Cardiac muscle cell (in vitro differentiated cells and primary cell): ENCODE measurements at regions not wholly inside any gene's neighbourhood (a gene's known extent, or its start where the extent isn't known, plus 50 kb on each side); places are given as distances from the start of the nearest gene placed in this dataset.
A peak's percentile ranks its signal among the peaks of the same experiment; 100 is the strongest.

Source experiments
- DNase-seq, 2 donors: peaks; one replicate each; pipeline versions ENCODE4 v3.0.0 to v3.0.0-alpha.2; 2010 to 2017; ENCODE audit warnings: low read depth in 1 of 2, low spot score in 1 of 2
- H3K27ac ChIP-seq: fragments of 200-600 bp; sonication (generic); 2 replicates; pipeline ENCODE4 v1.5.1; 2016
- H3K27me3 ChIP-seq: fragments of 200-600 bp; sonication (generic); 2 replicates; pipeline ENCODE4 v1.6.0; 2016; ENCODE audit warnings: control low read depth
- H3K36me3 ChIP-seq: fragments of 200-600 bp; sonication (generic); 2 replicates; pipeline ENCODE4 v1.5.1; 2016; ENCODE audit warnings: control low read depth
- H3K4me1 ChIP-seq: fragments of 200-600 bp; sonication (generic); 2 replicates; pipeline ENCODE4 v1.8.1; 2017; ENCODE audit warnings: low read depth, mild to moderate bottlenecking, mixed run types
- H3K4me3 ChIP-seq: fragments of 200-600 bp; sonication (generic); 2 replicates; pipeline ENCODE4 v1.5.1; 2016; ENCODE audit warnings: mild to moderate bottlenecking
- H3K9me3 ChIP-seq: fragments of 200-600 bp; sonication (generic); 2 replicates; pipeline ENCODE4 v1.5.1; 2017; ENCODE audit warnings: low read depth, mild to moderate bottlenecking, control low read depth
- CTCF ChIP-seq: IDR thresholded peaks from 2 replicates; pipeline ENCODE4 v1.5.1; 2012; ENCODE audit warnings: low read depth, mild to moderate bottlenecking, low read length

DNA sequence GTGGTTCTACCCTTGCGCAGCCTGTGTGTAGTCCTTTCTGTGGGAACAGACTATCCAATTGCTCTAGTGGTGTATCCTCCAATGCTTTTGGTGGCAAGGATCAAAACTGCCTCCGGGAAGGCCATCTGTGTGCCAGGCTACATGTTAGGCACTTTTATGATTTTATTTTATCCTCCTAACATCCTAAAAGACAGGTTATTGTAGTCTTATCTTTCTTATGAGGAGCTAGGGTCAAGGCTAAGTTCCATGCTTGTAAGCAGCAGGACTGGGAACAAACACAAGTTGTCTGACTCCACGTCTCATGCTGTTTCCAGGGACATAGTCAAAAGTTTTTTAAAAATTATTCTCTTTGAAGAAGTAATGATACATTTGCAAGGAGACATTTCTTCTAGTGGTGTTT is 278.7 kb upstream of the ADAMTSL1 start:
- Histone ChIP-seq H3K4me3 (no peak overlapping the region), H3K4me1 (no peaks in the 10 kb centered on the region), H3K9me3 (no peaks in the 10 kb centered on the region), H3K27ac (no peak overlapping the region), H3K27me3 (no peaks in the 10 kb centered on the region), H3K36me3 (no peaks in the 10 kb centered on the region)
- no peak for TF ChIP-seq CTCF
- no peak for DNase-seq

DNA sequence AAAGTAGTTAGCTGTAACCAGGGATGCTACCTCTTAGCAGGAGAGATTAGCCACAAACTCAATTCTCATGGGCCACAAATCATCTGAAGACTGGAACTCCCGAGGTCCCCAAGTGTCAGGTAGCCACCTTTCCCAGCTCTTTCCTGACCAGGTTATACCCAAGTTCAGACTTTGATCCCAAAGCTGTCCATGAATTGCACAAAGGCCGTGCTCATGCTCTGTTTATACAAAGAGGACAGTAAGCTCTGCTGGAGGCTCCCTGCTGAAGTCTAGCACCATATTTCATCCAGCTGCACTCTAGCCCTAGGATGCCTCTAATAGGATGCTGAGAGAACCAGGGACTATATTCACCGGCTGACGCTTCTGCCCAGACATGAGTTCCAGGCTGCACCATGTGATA is 271.0 kb upstream of the ADAMTSL1 start:
- Histone ChIP-seq H3K4me3 (no peak overlapping the region), H3K4me1 (no peaks in the 10 kb centered on the region), H3K36me3 (no peaks in the 10 kb centered on the region), H3K27ac (no peak overlapping the region), H3K27me3 (no peaks in the 10 kb centered on the region), H3K9me3 (no peaks in the 10 kb centered on the region)
- TF ChIP-seq CTCF, result no peak
- DNase-seq, result no peak

GRCh38 chr9:18207735-18208134 is 266.2 kb upstream of the ADAMTSL1 start:
- DNase-seq, result no peak
- H3K36me3 ChIP-seq, result no peaks in the 10 kb centered on the region
- no peak for TF ChIP-seq CTCF

DNA sequence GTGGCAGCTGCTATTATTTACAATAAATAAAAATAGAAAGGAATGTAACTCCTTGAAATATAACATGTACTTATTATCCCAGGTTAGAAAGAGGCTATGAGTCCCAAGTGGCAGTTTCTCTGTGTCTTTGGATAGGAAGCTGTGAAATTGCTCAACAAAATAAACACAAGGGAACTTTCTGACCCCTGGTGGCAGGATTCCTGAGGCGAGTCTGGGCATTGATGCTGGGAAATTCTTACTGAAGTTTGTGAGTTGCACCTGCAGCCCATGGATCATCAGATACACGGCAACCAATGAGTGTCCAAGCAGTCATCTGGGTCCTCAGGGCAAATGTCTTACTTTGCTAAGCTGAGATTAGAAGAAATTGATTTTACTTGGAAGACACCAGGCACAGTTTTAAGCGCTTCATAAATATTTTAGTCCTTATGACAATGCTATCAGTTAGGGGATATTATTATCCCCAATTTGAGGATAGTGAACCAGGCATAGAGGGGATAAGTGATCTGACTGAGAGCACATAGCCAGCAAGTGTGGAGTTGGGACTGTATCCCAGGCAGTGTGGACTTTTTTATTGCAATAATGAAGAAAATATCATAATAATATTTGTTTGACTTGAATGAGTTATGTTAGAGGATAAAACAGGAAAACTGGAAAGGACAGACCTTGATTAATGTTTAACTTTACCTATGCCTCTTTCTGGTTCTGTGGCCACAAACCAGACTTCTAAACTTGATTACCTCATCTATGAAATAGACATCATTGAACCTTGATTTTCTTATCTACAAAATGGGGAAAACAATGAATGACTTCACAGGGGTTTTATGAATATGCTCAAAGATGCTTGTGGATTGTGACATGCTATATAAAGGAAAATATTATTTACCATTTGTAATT is 265.5 kb upstream of the ADAMTSL1 start:
- Histone ChIP-seq H3K4me3 (no peak overlapping the region), H3K4me1 (no peaks in the 10 kb centered on the region), H3K27ac (no peak overlapping the region), H3K27me3 (peaks cover 2% of the 10 kb centered on the region), H3K36me3 (no peaks in the 10 kb centered on the region), H3K9me3 (no peaks in the 10 kb centered on the region)
- peak; percentile 79 for TF ChIP-seq CTCF
- peak; percentile 71 for DNase-seq

More at GRCh38 chr9:18207735-18208134, 266.2 kb upstream of the ADAMTSL1 start:
- Histone ChIP-seq H3K9me3 (no peaks in the 10 kb centered on the region), H3K4me3 (no peak overlapping the region), H3K27ac (no peak overlapping the region), H3K27me3 (peaks cover 2% of the 10 kb centered on the region), H3K4me1 (no peaks in the 10 kb centered on the region)

- no peaks in the 10 kb centered on the region for H3K4me1 ChIP-seq
- no peaks in the 10 kb centered on the region for H3K27me3 ChIP-seq
- no peak for DNase-seq
- H3K27ac ChIP-seq, result no peak overlapping the region
- no peaks in the 10 kb centered on the region for H3K36me3 ChIP-seq
- no peak for TF ChIP-seq CTCF
- no peak overlapping the region for H3K4me3 ChIP-seq
- no peaks in the 10 kb centered on the region for H3K9me3 ChIP-seq
These were observed 258.3 kb upstream of the ADAMTSL1 start for GRCh38 chr9:18215626-18216025.
